Omental fat pad (tissue), 3 donors: ENCODE measurements at regions not wholly inside any gene's neighbourhood (a gene's known extent, or its start where the extent isn't known, plus 50 kb on each side); places are given as distances from the start of the nearest gene placed in this dataset.
"Not testable (repeated sequence)": the region's sequence is repeated elsewhere in the genome, so short reads cannot be mapped to it uniquely, and the experiment has no call there.

Experiments used
- ATAC-seq: fragments of 150-250 bp; one replicate; pipeline ENCODE4 v1.9.1; 2016; ENCODE audit warnings: mild to moderate bottlenecking, moderate library complexity; ENCODE audit not compliant: low FRiP score
- DNase-seq: peaks from one replicate; pipeline ENCODE4 v3.0.0-alpha.2; 2019; ENCODE audit warnings: low spot score
- CTCF ChIP-seq, 3 donors: fragments of 450-650 bp; IDR thresholded peaks; one replicate each; pipeline ENCODE4 v1.5.1; 2016 to 2017; ENCODE audit warnings: antibody characterized with exemption in 3 of 3, mild to moderate bottlenecking in 3 of 3, moderate library complexity in 2 of 3

GRCh38 chr3:73179601-73180000, 118.1 kb downstream of the EBLN2 start:
- ATAC-seq (no peak), DNase-seq (no peak)
- TF ChIP-seq CTCF (IDR thresholded peaks at IDR 0.05) = no peak

- DNase-seq = no peak
- no peak for TF ChIP-seq CTCF (IDR thresholded peaks at IDR 0.05)
- ATAC-seq = no peak
Observed at GRCh38 chr3:73186741-73187140, 125.3 kb downstream of the EBLN2 start.

- no peak for ATAC-seq
- TF ChIP-seq CTCF (IDR thresholded peaks at IDR 0.05) = no peak
- DNase-seq = no peak
Observed at GRCh38 chr3:73187328-73187727, 125.9 kb downstream of the EBLN2 start.

GRCh38 chr3:73188707-73189106, 127.2 kb downstream of the EBLN2 start:
- ATAC-seq = no peak
- TF ChIP-seq CTCF (IDR thresholded peaks at IDR 0.05) = no peak
- no peak for DNase-seq

GRCh38 chr3:73192036-73192738, 130.7 kb downstream of the EBLN2 start:
- ATAC-seq (no peak), DNase-seq (no peak)

GRCh38 chr3:73193943-73194342, 132.5 kb downstream of the EBLN2 start:
- ATAC-seq, DNase-seq: not testable (repeated sequence)

More at GRCh38 chr3:73192036-73192738, 130.7 kb downstream of the EBLN2 start:
- TF ChIP-seq CTCF (IDR thresholded peaks at IDR 0.05) = no peak

- no peak for ATAC-seq
- TF ChIP-seq CTCF (IDR thresholded peaks at IDR 0.05) = no peak
- no peak for DNase-seq
Observed at GRCh38 chr3:73197187-73197586, 135.7 kb downstream of the EBLN2 start.
